Fibroblast of skin of left biceps (primary cell): ENCODE measurements at regions not wholly inside any gene's neighbourhood (a gene's known extent, or its start where the extent isn't known, plus 50 kb on each side); places are given as distances from the start of the nearest gene placed in this dataset.
"Not testable (repeated sequence)": the region's sequence is repeated elsewhere in the genome, so short reads cannot be mapped to it uniquely, and the experiment has no call there.

Experiments used
- DNase-seq, 2 experiments: peaks; one replicate each; pipeline ENCODE4 v3.0.0-alpha.2; 2013; ENCODE audit warnings: low read depth in 2 of 2

GRCh38 chr18:47411159-47411558 is 159.7 kb upstream of the SKOR2 start:
- DNase-seq, result no peak

- no peak for DNase-seq
These were observed 158.7 kb upstream of the SKOR2 start for GRCh38 chr18:47410139-47410538.

DNA sequence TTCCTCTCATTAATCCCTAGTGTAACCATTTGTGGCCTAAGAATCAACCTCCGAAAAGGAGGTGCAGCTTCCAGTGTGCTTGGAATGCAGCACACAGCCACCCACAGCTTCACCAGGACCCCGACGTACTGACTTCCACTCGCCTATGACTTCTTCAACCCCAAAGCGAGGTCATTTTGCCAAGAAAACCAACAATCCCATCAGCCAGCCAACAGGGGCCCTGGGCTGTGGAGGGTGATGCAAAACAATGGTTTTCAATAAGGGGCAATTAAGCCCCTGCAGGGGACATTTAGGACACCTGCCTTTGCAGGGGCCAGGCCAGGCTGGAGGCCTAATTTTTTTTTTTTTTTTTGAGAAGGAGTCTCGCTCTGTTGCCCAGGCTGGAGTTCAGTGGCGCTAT is 158.1 kb upstream of the SKOR2 start:
- no peak for DNase-seq

- DNase-seq, result no peak
These were observed 156.3 kb upstream of the SKOR2 start for GRCh38 chr18:47407736-47408135.

DNA sequence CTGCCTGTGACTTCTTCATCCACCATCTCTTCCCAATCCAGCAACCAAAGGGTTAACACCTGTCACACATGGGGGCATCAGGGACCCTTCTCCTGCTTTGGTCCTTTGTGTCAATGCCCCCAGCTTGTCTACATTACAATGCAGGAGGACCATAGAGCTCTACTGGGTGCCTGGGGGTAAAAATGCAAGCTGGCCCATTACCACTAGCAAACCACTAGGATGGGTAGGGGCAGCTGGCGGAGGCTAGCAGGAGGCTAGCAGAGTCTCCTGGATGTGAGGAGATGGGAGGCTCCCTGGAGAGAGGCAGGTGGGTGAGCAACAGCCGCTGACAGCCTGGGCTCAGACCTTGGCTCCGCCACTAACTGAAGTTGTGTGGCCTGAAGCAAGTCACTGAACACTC is 153.4 kb upstream of the SKOR2 start:
- no peak for DNase-seq

DNA sequence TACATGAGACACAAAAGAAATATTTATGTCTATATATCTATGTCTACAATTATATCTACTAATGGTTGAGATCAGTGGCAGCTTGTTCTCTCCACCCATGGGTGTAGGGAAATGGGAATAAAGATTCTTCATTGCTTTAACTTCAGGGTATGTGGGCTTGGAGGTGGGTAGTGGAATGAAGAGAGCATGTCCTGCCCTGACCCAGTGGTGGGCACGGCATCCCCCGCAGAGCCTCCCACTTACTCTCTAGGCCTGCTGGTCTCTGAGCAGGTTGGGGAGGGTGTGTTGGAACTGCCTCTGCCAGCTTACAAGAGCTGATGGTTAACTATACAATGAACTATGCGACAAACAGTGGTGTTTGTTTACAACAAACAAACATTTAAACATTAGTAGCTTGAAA is 152.5 kb upstream of the SKOR2 start:
- DNase-seq, result no peak

DNA sequence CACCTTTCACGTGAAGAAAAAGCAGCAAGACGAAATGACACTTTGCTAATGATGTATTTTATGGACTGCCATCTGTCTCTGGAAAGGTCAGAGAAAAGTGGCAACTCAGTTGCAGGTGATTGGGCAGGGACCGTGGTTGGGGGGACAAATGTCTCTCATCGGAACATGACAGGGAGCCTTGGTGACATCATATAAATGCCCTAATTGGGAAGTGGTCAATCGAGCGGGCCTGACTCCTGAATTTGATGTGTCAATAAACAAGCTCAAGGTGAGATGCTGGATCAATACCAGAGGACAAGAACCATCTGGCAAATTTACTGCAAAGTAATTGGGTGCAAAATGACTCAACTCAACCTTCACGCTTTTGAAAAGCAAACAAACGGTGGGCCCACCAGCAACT is 151.9 kb upstream of the SKOR2 start:
- DNase-seq, result no peak

- DNase-seq, result no peak
These were observed 148.0 kb upstream of the SKOR2 start for GRCh38 chr18:47399475-47399874.

GRCh38 chr18:47397671-47398319 is 146.3 kb upstream of the SKOR2 start:
- no peak for DNase-seq

DNA sequence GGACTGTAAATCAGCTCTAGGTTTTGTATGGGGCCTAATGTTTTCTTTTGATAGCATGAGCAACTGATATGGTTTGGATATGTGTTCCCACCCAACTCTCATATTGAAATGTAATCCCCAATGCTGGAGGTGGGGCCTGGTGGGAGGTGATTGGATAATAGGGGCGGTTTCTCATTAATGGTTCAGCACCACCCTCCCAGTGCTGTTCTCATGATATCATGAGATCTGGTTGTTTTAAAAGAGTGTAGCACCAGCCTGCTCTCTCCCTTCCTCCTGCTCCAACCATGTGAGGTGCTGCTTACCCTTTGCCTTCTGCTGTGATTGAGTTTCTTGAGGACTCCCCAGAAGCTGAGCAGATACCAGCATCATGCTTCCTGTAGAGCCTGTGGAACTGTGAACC is 140.2 kb upstream of the SKOR2 start:
- DNase-seq, result no peak

DNA sequence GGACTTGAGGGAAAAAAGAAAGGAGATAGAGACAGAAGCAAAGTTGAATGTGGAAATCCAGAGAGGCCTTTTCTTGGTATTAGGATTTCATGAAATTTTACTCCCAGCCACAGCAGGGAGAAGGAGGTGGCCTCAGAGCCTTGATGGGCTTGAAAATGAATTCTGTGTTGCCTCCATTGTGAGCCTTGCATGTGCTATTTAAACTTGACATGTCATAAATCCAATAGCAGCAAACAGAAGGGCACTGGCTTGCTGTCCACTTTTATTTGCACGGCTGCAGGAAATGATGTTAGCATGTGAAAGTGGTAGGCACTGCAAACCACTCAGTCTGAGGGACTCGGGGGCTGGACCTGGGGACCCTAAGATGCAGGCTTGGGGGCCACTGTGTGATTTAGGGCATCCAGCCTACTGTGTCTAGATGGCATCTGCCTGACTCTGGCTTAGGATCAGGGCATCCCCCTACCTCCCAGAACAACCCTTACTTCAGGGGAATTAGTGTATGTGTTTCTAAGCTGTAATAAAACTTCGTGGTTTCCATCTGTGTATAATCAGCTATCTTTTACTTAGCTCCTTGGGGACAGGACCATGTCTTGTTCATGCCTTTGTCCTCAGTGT is 139.1 kb upstream of the SKOR2 start:
- no peak for DNase-seq

DNA sequence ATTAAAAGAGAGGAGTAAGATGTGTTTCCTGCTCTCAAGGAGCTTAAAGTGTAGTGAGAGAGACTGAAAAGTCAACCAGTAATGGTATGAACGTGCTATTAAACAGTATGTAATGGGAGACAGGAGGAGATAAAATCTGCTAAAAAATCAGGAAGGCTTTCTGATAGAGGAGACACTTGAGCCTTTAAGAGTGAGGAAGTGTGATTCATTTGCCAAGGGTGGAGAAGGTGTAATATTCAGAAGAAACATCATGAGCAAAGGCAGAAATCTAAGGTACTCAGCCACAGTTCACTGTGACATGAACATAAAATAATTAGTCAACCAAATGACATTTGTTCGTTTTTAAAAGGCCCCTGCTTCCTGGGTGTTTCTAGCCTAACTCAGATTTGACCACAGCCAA is 137.8 kb upstream of the SKOR2 start:
- DNase-seq, result no peak

DNA sequence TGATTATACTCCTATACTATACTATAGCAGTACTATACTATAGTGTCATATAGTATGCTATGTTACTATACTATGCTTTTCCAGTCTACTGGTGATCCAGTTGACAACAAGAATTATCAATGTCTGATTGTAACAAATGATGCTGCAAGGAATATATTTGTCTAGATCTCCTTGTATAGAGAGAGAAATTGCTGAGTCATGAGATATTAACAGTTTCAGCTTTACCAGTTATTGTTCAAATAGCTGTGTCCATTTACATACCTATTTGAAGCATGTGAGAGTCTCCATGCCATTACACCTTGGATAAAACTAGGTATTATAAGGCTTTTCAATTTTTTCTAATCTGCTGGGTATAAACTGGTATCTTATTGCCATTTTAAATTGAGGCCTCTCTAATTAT is 136.4 kb upstream of the SKOR2 start:
- no peak for DNase-seq

DNA sequence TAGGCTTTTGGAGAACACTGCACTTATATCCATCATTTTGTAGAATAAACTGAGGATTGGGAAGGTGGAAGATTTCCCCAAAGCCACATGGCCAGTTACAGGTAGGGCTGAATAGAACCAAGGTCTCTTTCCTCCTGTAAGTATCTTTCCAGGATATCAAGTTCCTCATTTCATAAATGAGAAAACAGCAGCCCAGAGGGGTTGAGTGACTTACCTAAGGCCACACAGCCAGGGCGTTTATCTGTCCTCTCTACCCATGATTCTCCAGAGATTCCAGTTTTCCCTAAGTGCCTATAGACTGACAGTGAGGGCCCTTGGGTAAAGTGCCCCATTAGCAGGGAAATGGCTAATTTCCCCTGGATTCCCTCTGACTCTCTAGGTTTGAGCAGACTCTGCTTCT is 132.3 kb upstream of the SKOR2 start:
- DNase-seq, result no peak

DNA sequence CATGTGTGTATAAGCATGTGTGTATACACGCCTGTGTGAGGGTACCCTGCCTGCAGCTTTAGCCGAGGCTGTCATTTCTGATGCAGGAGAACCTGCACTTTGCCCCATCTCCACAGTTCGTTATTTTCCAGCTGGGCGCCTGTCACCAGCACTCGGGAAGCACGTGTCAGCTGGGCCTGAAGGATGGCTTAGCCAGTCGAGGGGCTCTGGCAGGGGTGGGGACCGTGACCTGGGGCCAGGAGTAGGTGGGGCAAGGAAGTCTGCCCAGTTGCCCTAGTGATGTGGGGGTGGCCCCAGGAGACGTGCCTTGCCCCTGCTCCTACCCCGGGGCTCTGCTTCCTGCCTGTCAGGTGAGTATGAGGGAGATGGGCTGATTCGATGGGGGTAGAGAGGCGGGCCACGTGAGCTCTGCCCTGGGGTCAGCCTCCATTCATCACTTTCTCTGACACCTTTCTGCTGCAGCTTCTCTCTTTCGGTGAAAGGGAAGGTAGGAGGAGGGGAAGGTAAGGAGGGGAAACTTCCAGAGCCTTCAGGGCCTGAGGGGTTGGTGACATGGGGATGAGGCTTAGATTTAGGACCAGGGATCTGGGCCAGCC is 130.6 kb upstream of the SKOR2 start:
- no peak for DNase-seq

GRCh38 chr18:47380153-47380552 is 128.7 kb upstream of the SKOR2 start:
- no peak for DNase-seq

GRCh38 chr18:47373465-47373864 is 122.0 kb upstream of the SKOR2 start:
- DNase-seq, result no peak

- DNase-seq, result no peak
These were observed 118.6 kb upstream of the SKOR2 start for GRCh38 chr18:47370052-47370451.

- not testable (repeated sequence) for DNase-seq
These were observed 102.6 kb upstream of the SKOR2 start for GRCh38 chr18:47354061-47354460.

GRCh38 chr18:47346016-47346415 is 94.6 kb upstream of the SKOR2 start:
- no peak for DNase-seq

DNA sequence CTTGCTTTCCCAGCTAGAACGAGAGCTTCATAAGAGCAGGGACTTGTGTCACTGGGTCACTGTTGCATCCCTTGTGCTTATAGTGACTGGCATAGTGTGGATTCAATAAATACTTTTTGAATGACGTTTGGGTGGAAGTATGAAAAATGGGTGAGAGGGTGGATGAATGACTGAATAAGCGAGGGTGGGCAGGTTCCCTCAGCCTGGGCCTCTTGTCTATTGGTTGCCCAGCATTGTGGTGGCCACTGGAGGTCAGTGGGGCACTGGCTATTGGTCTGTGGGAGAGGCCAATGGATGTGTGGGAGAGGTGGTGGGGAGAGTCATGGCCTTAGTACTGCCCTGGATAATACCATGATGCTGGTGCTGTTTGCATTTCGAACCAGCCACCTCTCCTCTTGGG is 93.8 kb upstream of the SKOR2 start:
- no peak for DNase-seq

DNA sequence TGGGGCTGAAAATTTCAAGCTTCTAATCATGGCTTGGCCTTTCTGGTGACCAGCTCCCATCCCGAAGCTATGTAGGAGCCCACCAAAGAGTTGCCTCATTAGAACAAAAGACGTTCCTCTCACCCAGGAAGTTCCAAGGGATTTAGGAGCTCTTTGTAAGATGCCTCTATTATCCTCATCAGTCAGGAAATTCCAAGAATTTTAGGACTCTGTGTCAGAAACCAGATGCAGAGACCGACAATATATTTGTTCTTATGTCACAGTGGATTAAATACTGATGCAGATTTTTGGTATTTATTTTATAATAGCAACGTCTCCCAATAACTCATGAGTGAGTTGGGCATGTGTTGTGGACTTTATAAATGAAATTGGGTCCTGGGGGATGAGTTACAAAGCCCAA is 91.8 kb upstream of the SKOR2 start:
- DNase-seq, result peak; percentile 45 to 50

DNA sequence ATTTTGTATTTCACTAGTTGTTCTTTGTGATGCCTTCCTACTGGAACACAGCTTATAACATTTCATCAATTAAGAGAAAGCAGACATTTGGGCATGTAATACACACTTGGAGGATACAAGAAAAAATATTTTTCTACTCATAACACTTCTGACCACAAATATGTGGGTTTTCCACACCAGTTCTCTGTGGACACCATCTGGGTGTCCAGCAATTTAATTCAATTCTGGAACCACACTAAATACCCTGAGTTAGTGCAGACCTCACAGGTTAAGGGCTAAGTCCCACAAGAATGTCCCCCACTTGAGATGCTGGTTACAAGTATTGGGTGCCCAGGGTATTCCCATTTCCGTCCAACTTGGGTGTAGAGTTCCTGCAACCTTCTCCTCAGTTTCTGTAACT is 91.1 kb upstream of the SKOR2 start:
- no peak for DNase-seq

- no peak for DNase-seq
These were observed 90.2 kb upstream of the SKOR2 start for GRCh38 chr18:47341678-47342077.
